Fibroblast of gingiva (primary cell): ENCODE measurements at regions not wholly inside any gene's neighbourhood (a gene's known extent, or its start where the extent isn't known, plus 50 kb on each side); places are given as distances from the start of the nearest gene placed in this dataset.
A peak's percentile ranks its signal among the peaks of the same experiment; 100 is the strongest.

Experiments used
- DNase-seq: peaks from one replicate; pipeline ENCODE4 v3.0.0-alpha.2; 2011; ENCODE audit warnings: low read depth

DNA sequence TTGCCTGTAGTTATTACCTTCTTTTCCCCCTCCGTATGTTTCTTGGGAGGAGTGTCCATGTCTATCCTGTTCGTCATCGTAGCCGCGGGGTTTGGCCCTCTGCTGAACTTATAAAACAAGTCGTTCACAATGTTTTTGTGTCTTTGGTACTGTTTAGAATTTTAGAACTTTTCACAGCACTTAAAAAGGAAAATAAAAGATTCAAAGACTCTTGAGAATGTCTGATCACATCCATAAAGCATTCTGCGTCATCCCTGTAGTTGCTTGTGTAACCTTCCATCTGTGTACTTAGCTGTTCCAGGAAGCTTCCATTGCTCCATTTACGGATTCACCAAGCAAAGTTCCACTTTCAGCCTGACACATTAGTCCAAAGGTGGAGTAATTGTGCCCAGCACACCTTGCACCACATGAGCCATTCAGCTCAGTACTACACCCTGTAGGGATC, 677.1 kb upstream of the NR2F2 start:
- no peak for DNase-seq

GRCh38 chr15:95655089-95655607, 675.4 kb upstream of the NR2F2 start:
- no peak for DNase-seq

GRCh38 chr15:95656595-95656994, 673.9 kb upstream of the NR2F2 start:
- no peak for DNase-seq

GRCh38 chr15:95658799-95659198, 671.7 kb upstream of the NR2F2 start:
- DNase-seq, result no peak

DNA sequence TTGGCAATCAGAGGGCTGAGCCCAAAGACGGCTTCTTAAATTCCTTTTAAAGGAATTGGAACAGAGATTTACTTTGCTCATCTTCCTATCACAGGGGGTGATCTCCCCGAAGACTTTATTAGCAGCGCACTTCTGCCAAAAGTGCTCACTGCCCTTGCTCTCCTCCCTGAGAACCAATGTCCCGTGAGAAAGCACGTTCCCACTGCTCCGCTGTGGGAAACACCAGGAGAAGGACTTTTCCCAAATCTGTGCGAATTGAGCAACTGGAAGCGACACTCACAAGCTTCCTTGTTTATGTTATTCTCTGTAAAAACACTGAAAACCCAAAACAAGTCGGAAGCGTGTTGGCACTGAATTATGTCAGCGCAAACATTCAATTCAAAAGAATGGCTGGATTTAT, 670.8 kb upstream of the NR2F2 start:
- peak; percentile 16 for DNase-seq

- DNase-seq, result no peak
These were observed 667.9 kb upstream of the NR2F2 start for GRCh38 chr15:95662638-95663037.

GRCh38 chr15:95663156-95664100, 667.1 kb upstream of the NR2F2 start:
- peak; percentile 15 for DNase-seq

GRCh38 chr15:95664450-95664849, 666.0 kb upstream of the NR2F2 start:
- DNase-seq, result no peak

DNA sequence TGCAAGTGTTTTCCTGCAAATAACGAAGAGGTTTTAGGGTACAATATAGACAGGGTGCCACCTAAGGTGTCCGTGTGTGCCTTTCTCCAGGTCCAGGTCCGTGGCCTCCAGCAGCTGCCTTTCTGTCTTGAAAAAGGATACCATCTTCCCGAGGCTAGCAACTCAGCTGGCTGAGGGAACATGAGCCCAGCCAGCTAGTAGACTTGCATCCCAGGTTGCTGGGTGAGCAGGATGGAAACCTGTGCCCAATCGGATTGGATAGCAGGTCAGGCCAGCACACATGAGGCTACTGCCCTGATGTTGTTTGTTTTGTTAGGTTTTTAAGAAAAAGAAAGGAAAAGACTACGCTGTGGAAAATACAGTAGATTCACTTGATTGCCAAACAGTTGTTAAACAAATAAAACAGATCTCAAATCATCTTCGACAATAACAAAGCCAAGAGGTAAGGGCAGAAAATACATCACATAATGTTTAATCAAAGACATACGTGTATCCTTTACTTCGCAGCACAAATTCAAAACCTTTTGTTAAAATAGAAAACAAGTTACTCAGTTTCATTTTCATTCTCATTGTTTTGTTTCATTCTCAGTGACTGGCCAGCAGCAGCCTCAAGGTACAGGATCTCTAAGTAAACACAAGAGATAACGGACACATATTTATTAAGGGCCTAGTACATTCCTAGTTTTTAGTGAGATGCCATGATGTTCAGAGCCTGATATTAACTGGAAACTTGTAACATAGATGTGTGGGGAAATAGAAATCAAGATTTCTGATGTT, 661.2 kb upstream of the NR2F2 start:
- peak; percentile 5 for DNase-seq

DNA sequence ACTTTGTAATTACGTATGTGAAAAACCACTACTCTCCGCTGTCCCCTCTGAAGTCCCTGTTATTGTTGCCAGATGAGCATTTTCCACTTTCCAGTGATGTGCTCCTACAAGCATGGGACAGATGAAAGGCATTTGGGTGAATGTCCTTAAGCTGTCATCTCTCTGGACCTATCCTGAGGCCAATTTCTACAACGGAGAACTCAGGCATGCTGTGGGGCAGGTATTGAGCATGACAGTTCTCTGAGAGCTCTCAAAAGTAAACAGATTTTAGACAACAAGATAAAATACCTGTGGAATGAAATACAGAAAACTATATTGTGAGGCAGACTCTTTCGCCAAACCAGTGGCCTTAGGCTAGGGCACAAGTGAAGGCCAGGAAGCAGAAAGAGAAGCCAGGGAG, 656.5 kb upstream of the NR2F2 start:
- DNase-seq, result no peak

- no peak for DNase-seq
These were observed 654.0 kb upstream of the NR2F2 start for GRCh38 chr15:95676500-95676899.

DNA sequence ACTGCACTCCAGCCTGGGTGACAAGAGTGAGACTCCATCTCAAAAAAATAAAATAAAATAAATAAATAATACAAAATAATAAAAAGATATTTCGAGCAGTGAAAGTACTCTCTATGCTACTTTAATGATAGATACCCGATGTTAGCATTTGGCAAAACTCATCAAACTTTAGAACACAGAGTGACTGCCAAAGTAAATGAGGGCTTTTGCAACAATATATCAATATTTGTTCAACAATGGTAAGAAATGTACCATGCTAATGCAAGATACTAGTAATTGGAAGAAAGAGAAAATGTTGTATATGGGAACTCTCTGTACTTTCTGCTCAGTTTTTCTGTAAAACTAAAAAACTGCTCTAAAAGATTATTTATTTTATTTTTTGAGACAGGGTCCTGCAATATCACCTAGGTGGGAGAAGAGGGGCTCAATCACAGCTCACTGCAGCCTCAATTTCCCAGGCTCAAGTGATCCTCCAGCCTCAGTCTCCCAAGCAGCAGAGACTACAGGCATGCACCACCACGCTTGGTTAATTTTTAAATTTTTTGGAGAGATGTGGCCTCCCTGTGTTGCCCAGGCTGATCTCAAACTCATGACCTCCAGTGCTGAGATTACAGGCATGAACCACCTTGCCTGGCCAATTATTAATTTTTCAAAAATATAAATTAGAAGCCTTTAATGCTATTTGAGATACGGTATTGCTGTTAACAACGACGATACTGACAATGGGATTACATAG, 650.5 kb upstream of the NR2F2 start:
- DNase-seq, result no peak

DNA sequence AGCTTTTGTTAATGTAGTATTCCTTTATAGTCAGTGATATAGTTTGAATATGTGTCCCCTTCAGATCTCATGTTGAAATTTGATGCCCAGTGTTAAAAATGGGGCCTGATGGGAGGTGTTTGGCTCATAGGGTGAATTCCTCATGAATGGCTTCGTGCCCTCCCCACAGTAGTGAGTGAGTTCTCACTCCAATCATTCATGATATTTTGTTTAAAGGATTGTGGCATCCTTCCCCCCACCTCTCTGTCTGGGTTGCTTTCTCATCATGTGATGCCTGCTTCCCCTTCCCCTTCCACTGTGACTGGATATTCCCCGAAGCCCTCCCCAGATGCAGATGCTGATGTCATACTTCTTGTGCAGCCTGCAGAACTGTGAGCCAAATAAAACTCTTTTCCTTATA, 649.8 kb upstream of the NR2F2 start:
- DNase-seq, result no peak

DNA sequence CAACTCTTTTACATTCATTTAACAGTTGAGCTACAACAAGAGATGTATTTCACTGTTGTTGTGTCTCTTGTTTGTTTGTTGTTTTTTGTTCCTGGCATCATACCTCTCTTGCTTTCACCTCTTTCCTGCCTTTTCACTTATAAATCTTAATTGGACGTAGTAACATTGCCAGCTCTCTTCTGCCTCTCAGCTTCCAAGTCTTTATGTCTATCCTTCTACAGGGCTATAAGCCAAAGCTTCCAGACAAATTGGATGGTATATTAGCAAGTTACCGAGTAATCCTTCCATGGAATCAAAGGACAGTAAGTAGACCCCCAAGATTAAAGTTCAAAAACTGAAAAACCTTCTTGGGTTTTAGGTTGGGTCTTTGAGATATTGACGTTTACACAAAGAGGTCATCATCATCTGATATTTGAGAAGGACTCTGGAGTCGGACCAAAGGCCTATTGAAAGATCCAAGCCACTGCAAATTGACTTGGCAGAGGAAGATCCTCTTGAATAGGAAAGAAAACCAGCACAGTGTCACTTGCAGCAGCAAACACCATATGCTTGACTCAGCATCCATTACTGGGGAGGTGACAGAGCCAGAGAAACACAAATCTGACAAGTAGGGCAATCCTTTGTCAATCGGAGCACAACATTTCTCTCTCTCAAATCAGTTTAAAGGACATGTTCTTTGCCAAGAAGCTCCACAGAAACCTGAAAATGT, 648.5 kb upstream of the NR2F2 start:
- DNase-seq, result no peak

DNA sequence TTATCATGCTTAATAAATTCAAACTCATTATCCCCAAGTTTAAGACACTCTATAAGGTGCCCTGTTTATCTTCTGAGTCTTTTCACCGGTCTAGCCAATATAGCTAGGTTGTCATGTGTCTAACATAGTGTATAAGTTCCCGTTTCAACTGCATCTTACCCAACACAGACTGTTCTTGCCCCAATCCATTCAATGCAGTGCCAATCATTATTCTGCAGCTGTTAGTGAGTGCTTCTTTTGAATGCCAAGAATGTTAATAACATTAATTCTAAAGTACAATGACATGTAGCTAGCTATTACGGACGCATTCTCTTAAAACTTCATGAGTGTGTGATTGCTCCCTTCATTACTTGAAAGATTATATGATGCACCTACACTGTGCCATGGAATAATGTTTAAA, 646.4 kb upstream of the NR2F2 start:
- no peak for DNase-seq

GRCh38 chr15:95684693-95685115, 645.8 kb upstream of the NR2F2 start:
- DNase-seq, result peak; percentile 64

DNA sequence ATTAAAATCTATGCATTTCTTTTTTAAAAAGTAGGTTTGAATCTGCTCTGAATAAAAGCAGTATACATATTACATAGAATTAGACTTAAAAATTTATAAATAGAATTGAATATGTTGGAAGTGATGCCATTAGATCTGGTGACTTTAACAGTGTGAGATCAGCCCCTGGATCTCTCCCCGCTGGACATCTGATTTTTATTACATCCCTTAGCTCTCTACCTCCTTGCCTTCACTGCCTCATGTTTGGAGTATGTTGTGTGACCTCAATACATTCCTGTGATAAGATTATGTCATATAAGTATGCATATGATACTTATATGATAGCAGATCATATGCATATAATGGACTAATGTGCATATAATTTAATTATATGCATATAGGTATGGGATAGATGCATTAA, 643.4 kb upstream of the NR2F2 start:
- no peak for DNase-seq

- DNase-seq, result no peak
These were observed 642.8 kb upstream of the NR2F2 start for GRCh38 chr15:95687686-95688085.

- no peak for DNase-seq
These were observed 639.7 kb upstream of the NR2F2 start for GRCh38 chr15:95690631-95691340.

DNA sequence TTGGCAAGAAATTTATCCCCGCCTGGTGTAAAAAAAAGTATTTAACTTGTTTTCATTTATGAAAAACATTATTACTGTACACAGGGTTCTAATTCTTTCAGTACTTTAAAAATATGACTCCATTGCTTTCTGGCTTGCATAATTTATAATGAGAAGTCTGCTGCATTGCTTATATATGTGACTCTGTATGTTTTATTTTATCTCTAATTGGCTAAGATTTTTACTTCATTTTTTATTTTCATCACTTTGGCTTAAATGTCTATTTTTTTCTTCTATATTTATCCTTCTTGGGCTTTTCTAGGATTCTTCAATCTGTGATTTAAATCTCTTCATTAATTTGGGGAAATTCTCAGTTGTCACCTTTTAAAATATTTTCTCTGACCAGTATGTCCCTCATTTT, 636.6 kb upstream of the NR2F2 start:
- no peak for DNase-seq

- DNase-seq, result no peak
These were observed 632.3 kb upstream of the NR2F2 start for GRCh38 chr15:95698230-95698629.
